Thyroid gland (tissue), 4 donors: ENCODE measurements at regions not wholly inside any gene's neighbourhood (a gene's known extent, or its start where the extent isn't known, plus 50 kb on each side); places are given as distances from the start of the nearest gene placed in this dataset.

ENCODE experiments used
- DNase-seq, 2 donors: peaks; one replicate each; pipeline ENCODE4 v3.0.0-alpha.2; 2019
- H3K27ac ChIP-seq, 3 donors: fragments of 200-600 bp; sonication (generic); 1 replicate in 2 of 3; 2 replicates in 1 of 3; pipeline ENCODE4 v1.5.1; 2016 to 2019; ENCODE audit warnings: mild to moderate bottlenecking in 1 of 3, moderate library complexity in 1 of 3
- H3K27me3 ChIP-seq: fragments of 200-600 bp; sonication (generic); one replicate; pipeline ENCODE4 v1.5.1; 2019
- H3K36me3 ChIP-seq, 2 donors: fragments of 200-600 bp; sonication (generic); one replicate each; pipeline ENCODE4 v1.5.1; 2016 to 2019
- H3K4me1 ChIP-seq, 2 donors: fragments of 200-600 bp; sonication (generic); one replicate each; pipeline ENCODE4 v1.5.1; 2017 to 2019
- H3K4me3 ChIP-seq, 3 donors: fragments of 200-600 bp; sonication (generic); replicated peaks in 1 of 3; 1 replicate in 2 of 3; 2 replicates in 1 of 3; pipeline ENCODE4 v1.5.1; 2016; ENCODE audit warnings: mild to moderate bottlenecking in 1 of 3
- H3K9me3 ChIP-seq: fragments of 200-600 bp; sonication (generic); one replicate; pipeline ENCODE4 v1.5.1; 2017
- CTCF ChIP-seq, 6 experiments: fragments of 200-600 bp in 3 of 6; fragments of 450-650 bp in 3 of 6; sonication (generic) in 3 of 6; IDR thresholded peaks; one replicate each; pipeline ENCODE4 v1.5.1; 2016 to 2019; ENCODE audit warnings: antibody characterized with exemption in 6 of 6, mild to moderate bottlenecking in 2 of 6, inconsistent platforms in 1 of 6, moderate library complexity in 1 of 6
- POLR2A ChIP-seq, 2 donors: fragments of 450-650 bp; IDR thresholded peaks; one replicate each; pipeline ENCODE4 v1.6.1; 2017; ENCODE audit warnings: antibody characterized with exemption in 2 of 2, mild to moderate bottlenecking in 2 of 2, moderate library complexity in 1 of 2
- WGBS, 2 donors: methylation state at CpG; one replicate each; pipeline ENCODE4 v1.1.5; 2017; 5-methylcytosine and 5-hydroxymethylcytosine counted together
- intact Hi-C: fragments of 100-400 bp; cut with DNase I; formaldehyde crosslinking; loops from one replicate; pipeline ENCODE4 v1.15.1; 2023

GRCh38 chr22:48135592-48135991, 1373.1 kb downstream of the TBC1D22A start:
- H3K9me3 ChIP-seq: no peaks in the 10 kb centered on the region
- no peak overlapping the region for H3K4me3 ChIP-seq
- H3K4me1 ChIP-seq: no peaks in the 10 kb centered on the region
- no peaks in the 10 kb centered on the region for H3K36me3 ChIP-seq
- WGBS, 2 donors: 22 to 38% methylated on average over 8 of the region's 8 CpGs
- no peaks in the 10 kb centered on the region for H3K27me3 ChIP-seq
- no peak for TF ChIP-seq POLR2A (IDR thresholded peaks at IDR 0.05)
- no peak for TF ChIP-seq CTCF (IDR thresholded peaks at IDR 0.05)
- DNase-seq: peak; percentile 57 to 63
- intact Hi-C loops: no loop called here
- H3K27ac ChIP-seq: no peak overlapping the region

DNA sequence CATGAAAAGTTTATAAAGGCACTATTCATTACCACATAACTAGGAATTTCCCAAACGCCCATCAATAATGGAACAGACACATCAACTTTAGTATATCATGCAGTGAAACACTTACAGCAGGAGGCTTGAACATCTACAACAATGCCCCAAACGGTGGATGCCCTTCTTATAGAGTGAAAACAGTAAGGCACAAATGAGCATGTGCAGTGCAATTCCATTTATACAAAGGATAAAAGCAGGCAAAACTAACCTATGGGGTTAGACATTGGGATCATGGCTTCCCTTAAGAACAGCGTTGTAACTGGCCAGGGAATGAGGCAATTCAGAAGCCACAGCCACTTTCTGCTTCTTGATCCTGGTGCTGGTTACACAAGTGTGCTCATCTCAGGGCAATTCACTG, 1363.0 kb downstream of the TBC1D22A start:
- Histone ChIP-seq H3K27ac (no peak overlapping the region), H3K4me3 (no peak overlapping the region), H3K9me3 (no peaks in the 10 kb centered on the region), H3K27me3 (no peaks in the 10 kb centered on the region), H3K36me3 (no peaks in the 10 kb centered on the region), H3K4me1 (no peaks in the 10 kb centered on the region)
- 65 to 67% methylated on average over 3 of the region's 3 CpGs for WGBS, 2 donors
- no peak for DNase-seq
- intact Hi-C loops: no loop called here
- TF ChIP-seq POLR2A (IDR thresholded peaks at IDR 0.05): no peak
- TF ChIP-seq CTCF (IDR thresholded peaks at IDR 0.05): no peak

DNA sequence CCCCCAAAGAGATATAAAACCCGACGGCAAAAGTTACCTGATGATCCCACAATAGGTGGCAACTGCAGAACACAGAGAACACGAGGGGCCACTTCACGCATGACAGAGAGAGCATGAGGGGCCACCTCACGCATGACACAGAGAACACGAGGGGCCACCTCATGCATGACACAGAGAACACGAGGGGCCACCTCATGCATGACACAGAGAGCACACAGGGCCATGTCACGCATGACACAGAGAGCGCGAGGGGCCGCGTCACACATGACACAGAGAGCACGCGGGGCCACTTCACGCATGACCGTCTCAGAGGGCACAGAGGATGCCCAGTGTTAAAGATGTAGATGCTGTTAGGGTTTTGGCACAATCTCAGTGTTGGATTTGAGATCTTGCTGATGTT, 1359.5 kb downstream of the TBC1D22A start:
- H3K9me3 ChIP-seq: no peaks in the 10 kb centered on the region
- H3K4me1 ChIP-seq: no peaks in the 10 kb centered on the region
- WGBS, 2 donors: 89 to 92% methylated on average over 16 of the region's 16 CpGs
- no peak overlapping the region for H3K27ac ChIP-seq
- no peak for TF ChIP-seq POLR2A (IDR thresholded peaks at IDR 0.05)
- TF ChIP-seq CTCF (IDR thresholded peaks at IDR 0.05): no peak
- intact Hi-C loops: no loop called here
- no peak overlapping the region for H3K4me3 ChIP-seq
- no peaks in the 10 kb centered on the region for H3K27me3 ChIP-seq
- no peaks in the 10 kb centered on the region for H3K36me3 ChIP-seq
- DNase-seq: no peak

GRCh38 chr22:48118654-48119053, 1356.2 kb downstream of the TBC1D22A start:
- Histone ChIP-seq H3K4me1 (no peaks in the 10 kb centered on the region), H3K9me3 (no peaks in the 10 kb centered on the region), H3K27ac (no peak overlapping the region), H3K36me3 (no peaks in the 10 kb centered on the region), H3K27me3 (no peaks in the 10 kb centered on the region), H3K4me3 (no peak overlapping the region)
- TF ChIP-seq POLR2A (IDR thresholded peaks at IDR 0.05) (no peak), CTCF (IDR thresholded peaks at IDR 0.05) (no peak)
- DNase-seq: no peak
- intact Hi-C loops: no loop called here
- 78 to 87% methylated on average over 7 of the region's 7 CpGs for WGBS, 2 donors

- intact Hi-C loops: no loop called here
- no peak for DNase-seq
- Histone ChIP-seq H3K9me3 (no peaks in the 10 kb centered on the region), H3K27me3 (no peaks in the 10 kb centered on the region), H3K4me1 (no peaks in the 10 kb centered on the region), H3K27ac (no peak overlapping the region), H3K4me3 (no peak overlapping the region), H3K36me3 (no peaks in the 10 kb centered on the region)
- 61 to 86% methylated on average over 4 of the region's 4 CpGs for WGBS, 2 donors
- TF ChIP-seq POLR2A (IDR thresholded peaks at IDR 0.05) (no peak), CTCF (IDR thresholded peaks at IDR 0.05) (no peak)
These were observed 1354.4 kb downstream of the TBC1D22A start for GRCh38 chr22:48116871-48117270.
